Tibial nerve (tissue), 4 donors: ENCODE measurements at regions not wholly inside any gene's neighbourhood (a gene's known extent, or its start where the extent isn't known, plus 50 kb on each side); places are given as distances from the start of the nearest gene placed in this dataset.
"Not testable (repeated sequence)": the region's sequence is repeated elsewhere in the genome, so short reads cannot be mapped to it uniquely, and the experiment has no call there.

Experiments used
- DNase-seq, 2 donors: peaks; one replicate each; pipeline ENCODE4 v3.0.0-alpha.2; 2019; ENCODE audit warnings: low spot score in 2 of 2
- H3K27ac ChIP-seq, 4 donors: fragments of 200-600 bp; sonication (generic) in 3 of 4; one replicate each; pipeline ENCODE4 v1.5.1; 2017 to 2019; ENCODE audit warnings: mild to moderate bottlenecking in 1 of 4
- H3K27me3 ChIP-seq, 2 donors: fragments of 200-600 bp; sonication (generic) in 1 of 2; one replicate each; pipeline versions ENCODE4 v1.5.1 to v1.6.0; 2017 to 2019
- H3K36me3 ChIP-seq, 3 donors: fragments of 200-600 bp; sonication (generic); one replicate each; pipeline ENCODE4 v1.5.1; 2018 to 2019
- H3K4me1 ChIP-seq, 4 donors: fragments of 200-600 bp; sonication (generic) in 3 of 4; one replicate each; pipeline ENCODE4 v1.5.1; 2017 to 2019
- H3K4me3 ChIP-seq, 4 donors: fragments of 200-600 bp; sonication (generic) in 3 of 4; one replicate each; pipeline ENCODE4 v1.5.1; 2017 to 2019; ENCODE audit warnings: mild to moderate bottlenecking in 1 of 4, moderate library complexity in 1 of 4
- H3K9me3 ChIP-seq, 4 donors: fragments of 200-600 bp; sonication (generic) in 3 of 4; one replicate each; pipeline ENCODE4 v1.5.1; 2017 to 2019
- EP300 ChIP-seq, 2 donors: sonication (generic); formaldehyde crosslinking; IDR thresholded peaks; one replicate each; pipeline ENCODE4 v1.6.1; 2017; ENCODE audit warnings: antibody characterized with exemption in 2 of 2, mild to moderate bottlenecking in 1 of 2
- POLR2A ChIP-seq, 2 donors: fragments of 450-650 bp; IDR thresholded peaks; one replicate each; pipeline ENCODE4 v1.6.1; 2017; ENCODE audit warnings: antibody characterized with exemption in 2 of 2, mild to moderate bottlenecking in 2 of 2, moderate library complexity in 2 of 2
- WGBS, 2 donors: methylation state at CpG; one replicate each; pipeline ENCODE4 v1.1.5; 2018; 5-methylcytosine and 5-hydroxymethylcytosine counted together
- TF ChIP-seq, protein P1 (sequence below), 5 experiments: fragments of 200-600 bp in 3 of 5; fragments of 450-650 bp in 2 of 5; sonication (generic) in 3 of 5; IDR thresholded peaks; one replicate each; pipeline ENCODE4 v1.5.1; 2016 to 2019; ENCODE audit warnings: antibody characterized with exemption in 5 of 5, mild to moderate bottlenecking in 3 of 5, moderate library complexity in 2 of 5

DNA sequence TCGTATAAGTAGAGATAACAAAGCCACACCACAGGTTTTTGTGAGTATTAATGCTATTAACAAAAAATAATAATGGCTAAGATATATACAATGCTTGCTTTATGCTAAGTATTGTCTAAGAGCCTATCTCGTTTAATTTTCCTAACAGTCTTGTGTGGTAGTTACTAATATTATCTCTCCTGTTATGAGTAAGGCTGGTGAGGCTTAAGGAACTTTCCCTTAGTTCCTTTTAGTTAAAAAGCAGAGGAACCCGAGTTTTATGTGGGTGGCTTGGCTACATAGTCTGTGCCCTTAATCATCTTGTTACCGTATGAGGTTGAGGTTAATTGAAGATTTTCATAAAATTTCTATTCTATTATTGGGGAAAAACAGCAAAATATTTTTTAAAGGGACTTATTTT lies 218.4 kb downstream of the SOX2 start:
- Histone ChIP-seq H3K4me3 (no peak overlapping the region), H3K36me3 (no peaks in the 10 kb centered on the region), H3K4me1 (no peaks in the 10 kb centered on the region), H3K9me3 (no peaks in the 10 kb centered on the region), H3K27me3 (no peaks in the 10 kb centered on the region), H3K27ac (no peak overlapping the region)
- WGBS, 2 donors, result 63 to 64% methylated on average over 4 of the region's 4 CpGs
- TF ChIP-seq POLR2A (IDR thresholded peaks at IDR 0.05) (no peak), EP300 (IDR thresholded peaks at IDR 0.05) (no peak)
- TF ChIP-seq, protein P1, sequence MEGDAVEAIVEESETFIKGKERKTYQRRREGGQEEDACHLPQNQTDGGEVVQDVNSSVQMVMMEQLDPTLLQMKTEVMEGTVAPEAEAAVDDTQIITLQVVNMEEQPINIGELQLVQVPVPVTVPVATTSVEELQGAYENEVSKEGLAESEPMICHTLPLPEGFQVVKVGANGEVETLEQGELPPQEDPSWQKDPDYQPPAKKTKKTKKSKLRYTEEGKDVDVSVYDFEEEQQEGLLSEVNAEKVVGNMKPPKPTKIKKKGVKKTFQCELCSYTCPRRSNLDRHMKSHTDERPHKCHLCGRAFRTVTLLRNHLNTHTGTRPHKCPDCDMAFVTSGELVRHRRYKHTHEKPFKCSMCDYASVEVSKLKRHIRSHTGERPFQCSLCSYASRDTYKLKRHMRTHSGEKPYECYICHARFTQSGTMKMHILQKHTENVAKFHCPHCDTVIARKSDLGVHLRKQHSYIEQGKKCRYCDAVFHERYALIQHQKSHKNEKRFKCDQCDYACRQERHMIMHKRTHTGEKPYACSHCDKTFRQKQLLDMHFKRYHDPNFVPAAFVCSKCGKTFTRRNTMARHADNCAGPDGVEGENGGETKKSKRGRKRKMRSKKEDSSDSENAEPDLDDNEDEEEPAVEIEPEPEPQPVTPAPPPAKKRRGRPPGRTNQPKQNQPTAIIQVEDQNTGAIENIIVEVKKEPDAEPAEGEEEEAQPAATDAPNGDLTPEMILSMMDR (IDR thresholded peaks at IDR 0.05), result no peak
- DNase-seq, result no peak

DNA sequence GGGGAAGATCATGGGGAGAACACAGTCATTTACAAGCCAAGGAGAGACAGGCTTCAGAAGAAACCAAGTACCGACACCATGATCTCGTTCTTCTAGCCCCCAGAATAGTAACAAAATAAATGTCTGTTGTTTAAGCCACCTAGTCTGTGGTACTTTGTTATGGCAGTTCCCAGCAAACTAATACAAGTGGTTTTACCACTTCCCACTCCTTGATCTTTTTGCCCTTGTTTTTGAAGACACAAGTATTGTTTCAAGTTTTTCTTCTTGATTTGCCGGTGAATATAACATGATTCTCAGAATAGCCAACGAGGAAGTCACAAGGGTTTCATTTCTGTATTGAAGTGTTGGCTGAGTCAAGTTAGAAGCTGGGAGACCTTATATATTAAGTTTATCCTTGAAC lies 220.3 kb downstream of the SOX2 start:
- WGBS, 2 donors, result 56 to 67% methylated on average over 4 of the region's 4 CpGs
- TF ChIP-seq EP300 (IDR thresholded peaks at IDR 0.05) (no peak), POLR2A (IDR thresholded peaks at IDR 0.05) (no peak)
- TF ChIP-seq, protein P1 (IDR thresholded peaks at IDR 0.05), result no peak
- H3K9me3 ChIP-seq, result no peaks in the 10 kb centered on the region

DNA sequence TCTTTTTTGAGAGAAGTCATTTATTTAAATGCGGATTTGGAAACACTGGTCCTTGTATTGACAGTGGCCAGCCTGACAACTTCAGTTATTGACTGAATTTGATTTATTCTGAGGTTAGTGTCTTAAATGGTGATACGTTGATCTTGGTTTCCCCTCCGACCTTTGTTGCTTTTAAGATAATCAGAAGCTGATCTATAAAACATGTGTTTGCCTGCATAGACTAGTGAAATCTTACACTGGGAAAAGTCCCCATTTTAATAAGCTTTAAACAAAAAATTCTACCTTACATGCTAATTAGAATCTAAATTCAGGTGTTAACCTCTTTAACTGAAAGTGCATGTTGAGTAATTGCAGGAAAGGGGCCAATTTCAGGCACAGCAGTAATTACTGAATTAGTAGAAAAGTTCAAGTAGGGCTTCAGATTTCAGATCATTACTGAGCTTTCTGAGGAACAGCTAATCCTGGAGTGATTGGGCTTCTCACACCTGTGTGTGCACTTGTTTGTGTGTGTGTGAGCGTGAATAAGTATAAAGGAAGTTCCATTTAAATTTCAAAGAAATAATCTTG lies 221.4 kb downstream of the SOX2 start:
- Histone ChIP-seq H3K27me3 (no peaks in the 10 kb centered on the region), H3K9me3 (no peaks in the 10 kb centered on the region), H3K27ac (no peak overlapping the region), H3K36me3 (no peaks in the 10 kb centered on the region), H3K4me1 (no peaks in the 10 kb centered on the region), H3K4me3 (no peak overlapping the region)
- TF ChIP-seq, protein P1 (IDR thresholded peaks at IDR 0.05), result no peak
- TF ChIP-seq POLR2A (IDR thresholded peaks at IDR 0.05), result no peak
- TF ChIP-seq EP300 (IDR thresholded peaks at IDR 0.05), result no peak
- WGBS, 2 donors, result 70 to 79% methylated on average over 4 of the region's 4 CpGs
- no peak for DNase-seq

More for the DNA sequence above, 220.3 kb downstream of the SOX2 start:
- Histone ChIP-seq H3K27me3 (no peaks in the 10 kb centered on the region), H3K4me1 (no peaks in the 10 kb centered on the region), H3K36me3 (no peaks in the 10 kb centered on the region), H3K27ac (no peak overlapping the region), H3K4me3 (no peak overlapping the region)
- no peak for DNase-seq

DNA sequence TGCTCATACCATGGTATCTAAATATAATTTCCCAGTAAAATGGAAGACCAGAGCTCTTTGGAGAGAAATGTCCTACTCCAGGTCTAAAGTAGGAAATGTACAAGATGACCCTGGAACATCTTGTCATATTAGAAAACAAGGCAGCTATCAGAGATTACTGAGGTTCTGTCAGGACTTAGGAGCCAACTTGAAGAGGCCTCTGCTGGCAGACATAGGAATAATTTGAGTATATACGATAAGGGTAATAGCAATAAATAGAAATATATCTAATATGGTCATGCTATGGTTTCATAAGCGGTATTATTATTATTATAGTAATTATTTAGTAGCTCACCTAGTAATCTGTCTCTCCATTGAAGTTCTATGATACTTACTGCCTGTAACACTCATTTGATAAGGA lies 224.2 kb downstream of the SOX2 start:
- WGBS, 2 donors, result 91% methylated on average over 2 of the region's 2 CpGs
- no peak for TF ChIP-seq POLR2A (IDR thresholded peaks at IDR 0.05)
- TF ChIP-seq, protein P1 (IDR thresholded peaks at IDR 0.05), result no peak
- TF ChIP-seq EP300 (IDR thresholded peaks at IDR 0.05), result no peak
- Histone ChIP-seq H3K27ac (no peak overlapping the region), H3K4me3 (no peak overlapping the region), H3K9me3 (no peaks in the 10 kb centered on the region), H3K36me3 (no peaks in the 10 kb centered on the region), H3K4me1 (no peaks in the 10 kb centered on the region), H3K27me3 (no peaks in the 10 kb centered on the region)
- DNase-seq, result no peak

DNA sequence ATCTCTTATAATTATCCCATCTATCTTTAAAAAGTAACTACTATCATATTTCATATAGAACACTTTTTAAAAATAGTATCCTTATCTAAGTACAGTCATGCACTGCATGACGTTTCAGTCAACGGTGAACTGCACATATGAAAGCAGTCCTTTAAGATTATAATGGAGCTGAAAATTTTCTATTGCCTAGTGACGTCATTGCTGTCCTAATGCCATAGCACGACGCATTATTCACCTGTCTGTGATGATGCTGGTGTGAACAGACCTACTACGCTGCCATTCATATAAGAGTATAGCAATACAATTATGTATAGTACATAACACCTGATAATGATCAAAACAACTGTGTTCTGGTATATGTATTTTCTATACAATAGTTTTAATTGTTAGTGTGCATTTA lies 225.0 kb downstream of the SOX2 start:
- Histone ChIP-seq H3K4me3 (no peak overlapping the region), H3K4me1 (no peaks in the 10 kb centered on the region), H3K27me3 (no peaks in the 10 kb centered on the region), H3K9me3 (no peaks in the 10 kb centered on the region), H3K27ac (no peak overlapping the region), H3K36me3 (no peaks in the 10 kb centered on the region)
- no peak for DNase-seq
- 85% methylated on average over 6 of the region's 6 CpGs for WGBS, 2 donors
- TF ChIP-seq EP300 (IDR thresholded peaks at IDR 0.05), result no peak
- TF ChIP-seq, protein P1 (IDR thresholded peaks at IDR 0.05), result no peak
- TF ChIP-seq POLR2A (IDR thresholded peaks at IDR 0.05), result no peak

DNA sequence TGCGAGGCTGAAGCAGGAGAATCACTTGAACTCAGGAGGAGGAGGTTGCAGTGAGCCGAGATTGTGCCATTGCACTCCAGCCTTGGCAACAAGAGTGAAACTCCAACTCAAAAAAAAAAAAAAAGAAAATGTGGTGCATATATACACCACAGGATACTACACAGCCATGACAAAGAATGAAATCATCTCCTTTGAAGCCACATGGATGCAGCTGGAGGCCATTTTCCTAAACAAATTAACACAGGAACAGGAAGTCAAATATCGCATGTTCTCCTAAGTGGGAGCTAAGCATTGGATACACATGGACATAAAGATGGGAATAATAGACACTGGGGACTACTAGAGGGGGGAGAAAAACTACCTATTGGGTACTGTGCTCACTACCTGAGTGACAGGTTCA lies 226.9 kb downstream of the SOX2 start:
- not testable (repeated sequence) for H3K9me3 ChIP-seq, H3K36me3 ChIP-seq, DNase-seq, H3K4me1 ChIP-seq, H3K4me3 ChIP-seq, H3K27ac ChIP-seq, H3K27me3 ChIP-seq
- 93 to 97% methylated on average over 3 of the region's 3 CpGs for WGBS, 2 donors
